OCI-LY3 (cell line): ENCODE measurements at regions not wholly inside any gene's neighbourhood (a gene's known extent, or its start where the extent isn't known, plus 50 kb on each side); places are given as distances from the start of the nearest gene placed in this dataset.

Experiments
- H2AFZ ChIP-seq: fragments of 200-600, 300-600 bp; shearing (Covaris generic); 2 replicates; pipeline ENCODE4 v1.6.0; 2014; ENCODE audit warnings: antibody characterized with exemption, low read depth, low read length
- H3K27ac ChIP-seq: fragments of 200-600, 300-600 bp; sonication (generic); 2 replicates; pipeline ENCODE4 v1.5.1; 2014; ENCODE audit warnings: mild to moderate bottlenecking, low read length, moderate library complexity, mixed read lengths
- H3K27me3 ChIP-seq: fragments of 200-600, 300-600 bp; sonication (generic); 2 replicates; pipeline ENCODE4 v1.6.1; 2014; ENCODE audit warnings: low read depth, low read length, mixed read lengths
- H3K36me3 ChIP-seq: fragments of 200-600, 300-600 bp; sonication (generic); replicated peaks from 2 replicates; pipeline ENCODE3; 2014; ENCODE audit warnings: low read depth, low read length, mixed read lengths
- H3K4me1 ChIP-seq: fragments of 300-600, 200-600 bp; sonication (generic); 2 replicates; pipeline ENCODE4 v1.6.1; 2014; ENCODE audit warnings: low read length, mixed read lengths
- H3K4me2 ChIP-seq: fragments of 200-600, 300-600 bp; sonication (generic); 2 replicates; pipeline ENCODE4 v1.6.1; 2014; ENCODE audit warnings: low read length, mixed read lengths
- H3K4me3 ChIP-seq: fragments of 300-600, 200-600 bp; sonication (generic); 2 replicates; pipeline ENCODE4 v1.5.1; 2014; ENCODE audit warnings: antibody characterized with exemption, mild to moderate bottlenecking, low read length, moderate library complexity
- H3K79me2 ChIP-seq: fragments of 300-600, 200-600 bp; shearing (Covaris generic); 2 replicates; pipeline ENCODE4 v1.6.1; 2014; ENCODE audit warnings: mild to moderate bottlenecking, low read length, mixed read lengths
- H3K9ac ChIP-seq: fragments of 300-600, 200-600 bp; shearing (Covaris generic); 2 replicates; pipeline ENCODE4 v1.6.0; 2014; ENCODE audit warnings: mild to moderate bottlenecking, low read length, moderate library complexity
- H3K9me3 ChIP-seq: fragments of 200-600, 300-600 bp; shearing (Covaris generic); 2 replicates; pipeline ENCODE4 v1.6.1; 2014; ENCODE audit warnings: low read length, mixed read lengths; ENCODE audit not compliant: insufficient read depth
- H4K20me1 ChIP-seq: fragments of 200-600, 300-600 bp; sonication (generic); 2 replicates; pipeline ENCODE4 v1.6.1; 2016; ENCODE audit warnings: low read length, mixed read lengths; ENCODE audit not compliant: insufficient read depth
- EZH2phosphoT487 ChIP-seq: fragments of 200-600 bp; shearing (Covaris generic); IDR thresholded peaks from 2 replicates; pipeline ENCODE4 v1.6.1; 2018; ENCODE audit warnings: antibody characterized with exemption, mixed run types, low read depth
- TF ChIP-seq, protein P1 (sequence below): fragments of 200-600, 300-600 bp; sonication (generic); IDR thresholded peaks from 2 replicates; pipeline ENCODE4 v1.5.1; 2014; ENCODE audit warnings: antibody characterized with exemption, low read length, low read depth

DNA sequence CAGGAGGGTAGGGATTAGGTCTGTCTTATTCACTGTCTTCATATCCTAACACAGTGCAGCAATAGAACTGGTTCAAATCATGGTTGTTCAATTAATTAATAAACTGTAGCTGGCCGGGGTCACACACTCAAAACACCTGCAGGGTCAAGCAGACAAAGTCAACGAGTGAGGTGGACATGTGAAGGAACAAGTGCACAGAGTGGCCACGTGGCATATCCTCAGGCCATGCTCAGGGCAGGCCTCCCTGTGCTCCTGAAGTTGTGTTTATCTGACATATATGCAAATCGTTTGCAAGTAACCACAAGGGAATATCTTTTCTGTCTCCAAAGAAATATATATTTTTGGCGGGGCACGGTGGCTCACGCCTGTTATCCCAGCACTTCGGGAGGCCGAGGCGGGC, 98.5 kb upstream of the ZMIZ1 start:
- no peak overlapping the region for H3K4me2 ChIP-seq
- no peak overlapping the region for H3K9ac ChIP-seq
- no peaks in the 10 kb centered on the region for H3K9me3 ChIP-seq
- H3K27ac ChIP-seq: no peak overlapping the region
- H4K20me1 ChIP-seq: no peaks in the 10 kb centered on the region
- no peak overlapping the region for H2AFZ ChIP-seq
- H3K4me3 ChIP-seq: no peak overlapping the region
- H3K36me3 ChIP-seq: no peaks in the 10 kb centered on the region
- no peaks in the 10 kb centered on the region for H3K27me3 ChIP-seq
- peaks cover 6% of the 10 kb centered on the region for H3K4me1 ChIP-seq
- H3K79me2 ChIP-seq: no peaks in the 10 kb centered on the region
- TF ChIP-seq, protein P1, sequence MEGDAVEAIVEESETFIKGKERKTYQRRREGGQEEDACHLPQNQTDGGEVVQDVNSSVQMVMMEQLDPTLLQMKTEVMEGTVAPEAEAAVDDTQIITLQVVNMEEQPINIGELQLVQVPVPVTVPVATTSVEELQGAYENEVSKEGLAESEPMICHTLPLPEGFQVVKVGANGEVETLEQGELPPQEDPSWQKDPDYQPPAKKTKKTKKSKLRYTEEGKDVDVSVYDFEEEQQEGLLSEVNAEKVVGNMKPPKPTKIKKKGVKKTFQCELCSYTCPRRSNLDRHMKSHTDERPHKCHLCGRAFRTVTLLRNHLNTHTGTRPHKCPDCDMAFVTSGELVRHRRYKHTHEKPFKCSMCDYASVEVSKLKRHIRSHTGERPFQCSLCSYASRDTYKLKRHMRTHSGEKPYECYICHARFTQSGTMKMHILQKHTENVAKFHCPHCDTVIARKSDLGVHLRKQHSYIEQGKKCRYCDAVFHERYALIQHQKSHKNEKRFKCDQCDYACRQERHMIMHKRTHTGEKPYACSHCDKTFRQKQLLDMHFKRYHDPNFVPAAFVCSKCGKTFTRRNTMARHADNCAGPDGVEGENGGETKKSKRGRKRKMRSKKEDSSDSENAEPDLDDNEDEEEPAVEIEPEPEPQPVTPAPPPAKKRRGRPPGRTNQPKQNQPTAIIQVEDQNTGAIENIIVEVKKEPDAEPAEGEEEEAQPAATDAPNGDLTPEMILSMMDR: no peak
- TF ChIP-seq EZH2phosphoT487: no peak

DNA sequence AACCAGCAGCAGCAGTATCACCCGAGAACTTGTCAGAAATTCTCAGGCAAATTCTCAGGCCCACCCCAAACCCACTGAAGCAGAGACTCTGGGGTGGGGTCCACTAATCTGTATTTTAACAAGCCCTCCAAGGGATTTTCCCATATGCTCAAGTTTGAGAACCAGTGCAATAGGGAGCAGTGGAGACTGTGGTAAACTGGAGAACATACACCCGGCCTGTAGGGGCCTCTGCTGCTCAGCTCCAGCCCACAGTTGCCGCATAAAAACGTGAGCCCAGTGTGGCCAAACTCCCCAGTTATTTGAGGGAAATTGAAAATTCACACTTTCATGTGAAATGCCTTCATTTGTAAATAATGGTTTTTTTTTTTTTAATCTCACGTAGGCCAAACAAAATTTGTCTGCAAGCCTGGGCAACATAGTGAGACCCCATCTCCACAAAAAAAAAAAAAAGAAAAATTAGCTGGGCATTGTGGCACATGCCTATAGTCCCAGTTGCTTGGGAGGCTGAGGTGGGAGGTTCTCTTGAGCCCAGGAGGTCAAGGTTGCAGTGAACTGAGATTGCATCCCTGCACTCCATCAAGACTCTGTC, 97.6 kb upstream of the ZMIZ1 start:
- Histone ChIP-seq H3K27ac (no peak overlapping the region), H3K79me2 (no peaks in the 10 kb centered on the region)

DNA sequence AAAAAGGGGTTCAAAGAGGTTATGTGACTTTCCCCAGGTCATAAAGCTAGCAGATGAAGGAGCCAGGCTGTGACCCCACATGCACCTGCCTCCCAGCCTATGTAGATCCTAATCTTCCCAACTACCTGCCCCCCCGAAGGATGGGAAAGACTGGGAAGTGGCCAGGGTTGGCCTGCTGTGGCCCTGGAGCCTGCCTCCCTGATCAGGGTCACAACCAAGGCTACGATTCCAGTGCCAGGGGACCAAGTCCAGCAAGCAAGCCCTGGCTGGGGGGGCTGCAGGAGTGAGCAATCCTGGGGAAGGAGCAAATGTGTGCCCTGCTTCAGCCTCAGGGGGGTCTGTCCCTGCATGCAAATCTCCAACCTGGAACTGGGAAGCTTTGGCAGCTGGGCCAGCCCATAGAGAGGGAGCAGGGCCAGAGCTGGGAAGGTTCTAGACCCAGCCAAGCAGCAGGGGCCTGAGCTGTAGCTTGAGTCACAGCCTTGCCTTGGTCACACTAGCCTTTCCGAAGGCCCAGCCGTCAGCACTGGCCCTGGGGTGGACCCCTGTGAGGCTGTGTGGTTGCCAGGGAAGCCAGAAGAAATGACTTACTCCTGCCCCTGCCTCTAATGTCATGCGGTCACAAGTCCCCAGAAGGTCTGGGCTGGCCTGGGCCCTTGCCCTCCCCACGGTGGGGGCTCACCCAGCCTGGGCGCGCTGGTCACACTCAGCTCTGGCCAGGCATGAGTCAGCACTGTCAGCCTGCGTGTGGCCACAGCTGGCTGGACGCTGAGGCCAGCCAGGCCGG, 96.4 kb upstream of the ZMIZ1 start:
- Histone ChIP-seq H3K9me3 (no peaks in the 10 kb centered on the region), H3K36me3 (no peaks in the 10 kb centered on the region), H3K4me2 (no peak overlapping the region), H3K9ac (no peak overlapping the region), H3K79me2 (no peaks in the 10 kb centered on the region), H3K27ac (no peak overlapping the region), H3K4me1 (peaks cover 6% of the 10 kb centered on the region), H3K27me3 (no peaks in the 10 kb centered on the region), H4K20me1 (no peaks in the 10 kb centered on the region), H2AFZ (no peak overlapping the region), H3K4me3 (no peak overlapping the region)
- TF ChIP-seq, protein P1: no peak
- TF ChIP-seq EZH2phosphoT487: no peak

More for the DNA sequence above, 97.6 kb upstream of the ZMIZ1 start:
- TF ChIP-seq, protein P1: no peak
- no peak for TF ChIP-seq EZH2phosphoT487
- no peak overlapping the region for H3K9ac ChIP-seq
- no peaks in the 10 kb centered on the region for H3K27me3 ChIP-seq
- no peaks in the 10 kb centered on the region for H3K9me3 ChIP-seq
- no peak overlapping the region for H2AFZ ChIP-seq
- peaks cover 6% of the 10 kb centered on the region for H3K4me1 ChIP-seq
- H4K20me1 ChIP-seq: no peaks in the 10 kb centered on the region
- no peak overlapping the region for H3K4me3 ChIP-seq
- no peaks in the 10 kb centered on the region for H3K36me3 ChIP-seq
- no peak overlapping the region for H3K4me2 ChIP-seq
